ENCODE measurements at regions not wholly inside any gene's neighbourhood (a gene's known extent, or its start where the extent isn't known, plus 50 kb on each side); places are given as distances from the start of the nearest gene placed in this dataset.

GRCh38 chr18:5052491-5052890 is 144.6 kb downstream of the AKAIN1 start:
- intact Hi-C loops (cut with micrococcal nuclease; ENCODE audit: unreplicated experiment) = loop anchor here (10.0 kb wide), 2 partner anchors 288 to 598 kb away; partner anchors contain the start of gene DLGAP1
- ChIA-PET CTCF (no interaction called here), POLR2A (ENCODE audit: low non-redundant PET) (no interaction called here)
- no peaks in the 10 kb centered on the region for H3K9me3 ChIP-seq (ENCODE audit: low read depth, low read length, poor library complexity, severe bottlenecking)
- no peak overlapping the region for H3K27ac ChIP-seq (ENCODE audit: low read depth, low read length, poor library complexity, severe bottlenecking)
- H3K4me3 ChIP-seq (ENCODE audit: low read depth, low read length, poor library complexity, severe bottlenecking) = no peak overlapping the region
- TF ChIP-seq, protein P1, sequence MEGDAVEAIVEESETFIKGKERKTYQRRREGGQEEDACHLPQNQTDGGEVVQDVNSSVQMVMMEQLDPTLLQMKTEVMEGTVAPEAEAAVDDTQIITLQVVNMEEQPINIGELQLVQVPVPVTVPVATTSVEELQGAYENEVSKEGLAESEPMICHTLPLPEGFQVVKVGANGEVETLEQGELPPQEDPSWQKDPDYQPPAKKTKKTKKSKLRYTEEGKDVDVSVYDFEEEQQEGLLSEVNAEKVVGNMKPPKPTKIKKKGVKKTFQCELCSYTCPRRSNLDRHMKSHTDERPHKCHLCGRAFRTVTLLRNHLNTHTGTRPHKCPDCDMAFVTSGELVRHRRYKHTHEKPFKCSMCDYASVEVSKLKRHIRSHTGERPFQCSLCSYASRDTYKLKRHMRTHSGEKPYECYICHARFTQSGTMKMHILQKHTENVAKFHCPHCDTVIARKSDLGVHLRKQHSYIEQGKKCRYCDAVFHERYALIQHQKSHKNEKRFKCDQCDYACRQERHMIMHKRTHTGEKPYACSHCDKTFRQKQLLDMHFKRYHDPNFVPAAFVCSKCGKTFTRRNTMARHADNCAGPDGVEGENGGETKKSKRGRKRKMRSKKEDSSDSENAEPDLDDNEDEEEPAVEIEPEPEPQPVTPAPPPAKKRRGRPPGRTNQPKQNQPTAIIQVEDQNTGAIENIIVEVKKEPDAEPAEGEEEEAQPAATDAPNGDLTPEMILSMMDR (conservative IDR thresholded peaks at IDR 0.05; ENCODE audit: low read depth, low read length) = no peak
- no peak for TF ChIP-seq EZH2 (IDR thresholded peaks at IDR 0.05; ENCODE audit: borderline replicate concordance, low read depth, low read length, poor library complexity, severe bottlenecking)
- no TSS peak for BruUV-seq (replicated peaks)
- H3K27me3 ChIP-seq (replicated peaks; ENCODE audit: insufficient read depth, low read depth, low read length, poor library complexity) = no peaks in the 10 kb centered on the region
- no peaks in the 10 kb centered on the region for H3K36me3 ChIP-seq (ENCODE audit: insufficient read depth, low read length, poor library complexity, severe bottlenecking)
- peak; percentile 46 for DNase-seq (ENCODE audit: low spot score)
- H3K4me1 ChIP-seq (ENCODE audit: insufficient read depth, low read length, poor library complexity, severe bottlenecking) = peaks cover 2% of the 10 kb centered on the region

DNA sequence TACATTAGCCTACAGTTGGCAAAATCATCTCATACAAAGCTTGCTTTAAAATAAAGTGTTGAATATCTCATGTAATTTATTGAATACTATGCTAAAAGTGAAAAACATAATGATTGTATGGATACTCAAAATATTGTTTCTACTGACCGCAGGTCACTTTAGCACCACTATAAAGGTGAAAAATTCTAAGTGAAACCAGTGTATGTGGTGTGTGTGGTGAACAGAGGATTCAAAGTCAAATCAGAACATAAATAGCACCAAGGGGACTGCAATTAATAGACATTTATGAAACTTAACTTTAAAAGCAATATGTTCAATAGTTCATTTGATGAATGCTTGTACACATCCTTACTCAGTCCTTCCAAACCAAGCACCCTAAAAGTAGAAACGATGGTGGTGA is 145.8 kb downstream of the AKAIN1 start:
- Histone ChIP-seq H3K4me3 (ENCODE audit: low read depth, low read length, poor library complexity, severe bottlenecking) (no peak overlapping the region), H3K9me3 (ENCODE audit: low read depth, low read length, poor library complexity, severe bottlenecking) (no peaks in the 10 kb centered on the region), H3K27me3 (replicated peaks; ENCODE audit: insufficient read depth, low read depth, low read length, poor library complexity) (no peaks in the 10 kb centered on the region), H3K4me1 (ENCODE audit: insufficient read depth, low read length, poor library complexity, severe bottlenecking) (no peaks in the 10 kb centered on the region), H3K27ac (ENCODE audit: low read depth, low read length, poor library complexity, severe bottlenecking) (no peak overlapping the region), H3K36me3 (ENCODE audit: insufficient read depth, low read length, poor library complexity, severe bottlenecking) (no peaks in the 10 kb centered on the region)
- no peak for DNase-seq (ENCODE audit: low spot score)
- TF ChIP-seq, protein P1 (conservative IDR thresholded peaks at IDR 0.05; ENCODE audit: low read depth, low read length) = no peak
- TF ChIP-seq EZH2 (IDR thresholded peaks at IDR 0.05; ENCODE audit: borderline replicate concordance, low read depth, low read length, poor library complexity, severe bottlenecking) = no peak
- no TSS peak for BruUV-seq (replicated peaks)
- POLR2A ChIA-PET (ENCODE audit: low non-redundant PET) = no interaction called here
- CTCF ChIA-PET = no interaction called here
- intact Hi-C loops (cut with micrococcal nuclease; ENCODE audit: unreplicated experiment) = loop anchor here (10.0 kb wide), 2 partner anchors 286 to 596 kb away; partner anchors contain the start of gene DLGAP1

DNA sequence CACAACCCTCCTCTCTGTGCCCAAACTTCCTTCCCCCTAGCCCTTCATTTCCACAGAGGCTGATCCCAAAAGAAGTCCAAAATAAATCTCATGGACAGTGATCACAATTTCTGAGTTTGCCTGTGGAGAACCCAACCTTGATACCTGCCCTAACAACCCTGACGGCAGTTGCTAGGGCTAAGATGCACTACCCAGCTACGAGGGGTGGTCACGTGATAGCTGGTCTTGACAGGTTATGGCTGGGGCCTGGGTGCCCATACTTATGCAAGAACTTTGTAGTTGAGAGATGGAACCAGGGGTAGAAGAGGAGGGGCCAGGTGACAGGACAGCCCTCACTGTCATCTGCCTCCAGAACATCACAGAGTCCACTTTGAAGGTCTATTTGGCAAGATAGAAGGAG is 147.9 kb downstream of the AKAIN1 start:
- Histone ChIP-seq H3K27me3 (replicated peaks; ENCODE audit: insufficient read depth, low read depth, low read length, poor library complexity) (no peaks in the 10 kb centered on the region), H3K27ac (ENCODE audit: low read depth, low read length, poor library complexity, severe bottlenecking) (no peak overlapping the region), H3K4me3 (ENCODE audit: low read depth, low read length, poor library complexity, severe bottlenecking) (no peak overlapping the region), H3K9me3 (ENCODE audit: low read depth, low read length, poor library complexity, severe bottlenecking) (no peaks in the 10 kb centered on the region), H3K36me3 (ENCODE audit: insufficient read depth, low read length, poor library complexity, severe bottlenecking) (no peaks in the 10 kb centered on the region), H3K4me1 (ENCODE audit: insufficient read depth, low read length, poor library complexity, severe bottlenecking) (no peaks in the 10 kb centered on the region)
- no TSS peak for BruUV-seq (replicated peaks)
- no peak for DNase-seq (ENCODE audit: low spot score)
- CTCF ChIA-PET = no interaction called here
- TF ChIP-seq EZH2 (IDR thresholded peaks at IDR 0.05; ENCODE audit: borderline replicate concordance, low read depth, low read length, poor library complexity, severe bottlenecking) = no peak
- TF ChIP-seq, protein P1 (conservative IDR thresholded peaks at IDR 0.05; ENCODE audit: low read depth, low read length) = no peak
- intact Hi-C loops (cut with micrococcal nuclease; ENCODE audit: unreplicated experiment) = no loop called here
- POLR2A ChIA-PET (ENCODE audit: low non-redundant PET) = no interaction called here
